B cell (primary cell): ENCODE measurements at regions not wholly inside any gene's neighbourhood (a gene's known extent, or its start where the extent isn't known, plus 50 kb on each side); places are given as distances from the start of the nearest gene placed in this dataset.

Experiments
- ATAC-seq: fragments of 200-7000 bp; cut with Tn5 transposase; one replicate; pipeline ENCODE4 v1.10.0; 2021; ENCODE audit warnings: low read depth, mild to moderate bottlenecking, moderate number of reproducible peaks, moderate library complexity
- CTCF ChIA-PET: fragments of 350-600 bp; sonication (Branson Sonifier 250); formaldehyde crosslinking; loops from one replicate; lab custom pipeline; 2021; ENCODE audit warnings: antibody characterized with exemption, inconsistent platforms; lab: Charles Lee
- POLR2A ChIA-PET: fragments of 350-600 bp; sonication (Branson Sonifier 250); formaldehyde crosslinking; loops from one replicate; lab custom pipeline; 2021; ENCODE audit warnings: antibody characterized with exemption; lab: Charles Lee
- DNase-seq: peaks from one replicate; pipeline ENCODE4 v3.0.0; 2013
- H2AFZ ChIP-seq: 2 replicates; pipeline ENCODE4 v1.6.1; 2012; ENCODE audit warnings: mild to moderate bottlenecking, low read depth, low read length; ENCODE audit not compliant: insufficient read depth, poor library complexity, severe bottlenecking
- H3K27ac ChIP-seq, 2 donors: 1 replicate in 1 of 2; 2 replicates in 1 of 2; pipeline ENCODE4 v1.5.1; 2012 to 2013; ENCODE audit warnings: low read length in 2 of 2, mild to moderate bottlenecking in 2 of 2, moderate library complexity in 1 of 2
- H3K27me3 ChIP-seq, 4 experiments: fragments of 200-600 bp in 1 of 4; sonication (generic) in 1 of 4; replicated peaks in 1 of 4; 1 replicate in 2 of 4; 2 replicates in 2 of 4; pipeline versions ENCODE4 v1.6.1 to v1.7.0; 2013 to 2016; ENCODE audit warnings: low read length in 3 of 4, mild to moderate bottlenecking in 2 of 4, mixed read lengths in 1 of 4, moderate library complexity in 1 of 4; ENCODE audit not compliant: insufficient read depth in 4 of 4, control insufficient read depth in 3 of 4; ENCODE audit errors: control extremely low read depth in 1 of 4
- H3K36me3 ChIP-seq, 2 experiments: replicated peaks in 1 of 2; 1 replicate in 1 of 2; 2 replicates in 1 of 2; pipeline versions ENCODE4 v1.6.1 to v1.7.1; 2013; ENCODE audit warnings: low read length in 1 of 2; ENCODE audit not compliant: insufficient read depth in 2 of 2, control insufficient read depth in 1 of 2; ENCODE audit errors: control extremely low read depth in 1 of 2, extremely low read depth in 1 of 2
- H3K4me1 ChIP-seq, 2 donors: fragments of 200-600 bp in 1 of 2; sonication (generic) in 1 of 2; 1 replicate in 1 of 2; 2 replicates in 1 of 2; pipeline versions ENCODE4 v1.5.1 to v1.6.1; 2013 to 2017; ENCODE audit warnings: low read length in 2 of 2; ENCODE audit not compliant: control insufficient read depth in 2 of 2, insufficient read depth in 2 of 2
- H3K4me2 ChIP-seq: replicated peaks from 2 replicates; pipeline ENCODE3; 2012; ENCODE audit warnings: mild to moderate bottlenecking, low read depth, low read length; ENCODE audit not compliant: poor library complexity, severe bottlenecking
- H3K4me3 ChIP-seq, 5 experiments: fragments of 200-600 bp in 1 of 5; sonication (generic) in 1 of 5; 1 replicate in 3 of 5; 2 replicates in 2 of 5; pipeline versions ENCODE4 v1.5.1 to v1.7.0; 2011 to 2016; ENCODE audit warnings: low read length in 4 of 5, mild to moderate bottlenecking in 4 of 5, low read depth in 2 of 5, control low read depth in 1 of 5, moderate library complexity in 1 of 5; ENCODE audit not compliant: insufficient read depth in 1 of 5; ENCODE audit errors: control extremely low read depth in 1 of 5, extremely low read depth in 1 of 5
- H3K79me2 ChIP-seq: fragments of 200-600 bp; sonication (generic); one replicate; pipeline ENCODE4 v1.6.0; 2016; ENCODE audit warnings: low read length; ENCODE audit not compliant: control insufficient read depth, insufficient read depth
- H3K9ac ChIP-seq: fragments of 200-600 bp; sonication (generic); 2 replicates; pipeline ENCODE4 v1.6.1; 2017; ENCODE audit warnings: mild to moderate bottlenecking, low read length, moderate library complexity
- H3K9me3 ChIP-seq, 3 donors: one replicate each; pipeline versions ENCODE4 v1.6.1 to v1.7.1; 2013; ENCODE audit warnings: low read length in 2 of 3; ENCODE audit not compliant: control insufficient read depth in 2 of 3, insufficient read depth in 1 of 3; ENCODE audit errors: control extremely low read depth in 1 of 3
- H4K20me1 ChIP-seq: 2 replicates; pipeline ENCODE4 v1.6.0; 2012; ENCODE audit warnings: mild to moderate bottlenecking, low read length; ENCODE audit not compliant: insufficient read depth, control insufficient read depth, poor library complexity, severe bottlenecking
- H3K27ac Mint-ChIP-seq: one replicate; pipeline ENCODE4 v1.8.0; 2021; ENCODE audit warnings: mixed read lengths
- H3K27me3 Mint-ChIP-seq: one replicate; pipeline ENCODE4 v1.8.0; 2021; ENCODE audit warnings: mixed read lengths
- H3K4me1 Mint-ChIP-seq: one replicate; pipeline ENCODE4 v1.8.0; 2021; ENCODE audit warnings: mixed read lengths
- H3K4me3 Mint-ChIP-seq: one replicate; pipeline ENCODE4 v1.8.0; 2021; ENCODE audit warnings: mixed read lengths
- H3K9me3 Mint-ChIP-seq: one replicate; pipeline ENCODE4 v1.8.0; 2022; ENCODE audit warnings: mixed read lengths; ENCODE audit not compliant: insufficient read depth
- CTCF ChIP-seq: fragments of 200-600 bp; IDR thresholded peaks from one replicate; pipeline ENCODE4 v1.8.0; 2022; ENCODE audit warnings: antibody characterized with exemption, mild to moderate bottlenecking
- EZH2 ChIP-seq: IDR thresholded peaks from 2 replicates; pipeline ENCODE4 v1.6.1; 2012; ENCODE audit warnings: borderline replicate concordance, low read depth, mild to moderate bottlenecking, moderate library complexity, low read length; ENCODE audit not compliant: insufficient read depth, poor library complexity, severe bottlenecking
- WGBS: methylation state at CpG from one replicate; pipeline ENCODE4 v1.1.5; 2013; ENCODE audit warnings: missing lambda C conversion rate; ENCODE audit not compliant: insufficient coverage; 5-methylcytosine and 5-hydroxymethylcytosine counted together
- intact Hi-C: fragments of 100-400 bp; cut with micrococcal nuclease; formaldehyde crosslinking; loops from one replicate; pipeline ENCODE4 v1.10.0; 2022

- no peaks in the 10 kb centered on the region for H4K20me1 ChIP-seq
- no peak overlapping the region for H3K4me3 ChIP-seq
- H3K4me2 ChIP-seq, result no peak overlapping the region
- no peaks in the 10 kb centered on the region for H3K9me3 ChIP-seq
- Mint-ChIP-seq H3K9me3 (no peaks in the 10 kb centered on the region), H3K4me1 (no peaks in the 10 kb centered on the region), H3K4me3 (no peak overlapping the region), H3K27me3 (no peaks in the 10 kb centered on the region), H3K27ac (no peak overlapping the region)
- H3K27ac ChIP-seq, result no peak overlapping the region
- H3K4me1 ChIP-seq, result no peaks in the 10 kb centered on the region
- H3K9ac ChIP-seq, result no peak overlapping the region
- no peak for ATAC-seq
- no peak overlapping the region for H2AFZ ChIP-seq
- peaks cover 0 to 2% of the 10 kb centered on the region in 2 experiments for H3K36me3 ChIP-seq
- intact Hi-C loops, result no loop called here
- TF ChIP-seq EZH2, result no peak
- no peak for TF ChIP-seq CTCF
- WGBS, result 100% methylated on average over 7 of the region's 10 CpGs
- DNase-seq, result no peak
- ChIA-PET CTCF (interaction anchor here (1.6 kb wide), 1 partner anchor 111 kb away, joined by 3 read pairs; no protein-coding TSS in a partner anchor), POLR2A (no interaction called here)
- H3K27me3 ChIP-seq, result no peaks in the 10 kb centered on the region
- H3K79me2 ChIP-seq, result no peaks in the 10 kb centered on the region
These were observed 131.3 kb downstream of the CYB561 start for GRCh38 chr17:63314761-63315160.

- H3K4me3 Mint-ChIP-seq, result no peak overlapping the region
- TF ChIP-seq CTCF (no peak), EZH2 (no peak)
- Histone ChIP-seq H3K4me2 (no peak overlapping the region), H2AFZ (no peak overlapping the region), H4K20me1 (no peaks in the 10 kb centered on the region), H3K79me2 (no peaks in the 10 kb centered on the region), H3K4me1 (no peaks in the 10 kb centered on the region), H3K27me3 (no peaks in the 10 kb centered on the region), H3K36me3 (peaks cover 0 to 2% of the 10 kb centered on the region in 2 experiments), H3K9ac (no peak overlapping the region), H3K4me3 (no peak overlapping the region), H3K27ac (no peak overlapping the region), H3K9me3 (no peaks in the 10 kb centered on the region)
- DNase-seq (no peak), ATAC-seq (no peak)
- no peaks in the 10 kb centered on the region for H3K27me3 Mint-ChIP-seq
- CTCF ChIA-PET, result interaction anchor here (1.6 kb wide), 1 partner anchor 110 kb away, joined by 3 read pairs; no protein-coding TSS in a partner anchor
- WGBS, result 80% methylated on average over 1 of the region's 1 CpG
- no peak overlapping the region for H3K27ac Mint-ChIP-seq
- no peaks in the 10 kb centered on the region for H3K4me1 Mint-ChIP-seq
- H3K9me3 Mint-ChIP-seq, result no peaks in the 10 kb centered on the region
- POLR2A ChIA-PET, result no interaction called here
- intact Hi-C loops, result no loop called here
These were observed 130.0 kb downstream of the CYB561 start for GRCh38 chr17:63316100-63316499.
